K562 (cell line): ENCODE measurements at regions not wholly inside any gene's neighbourhood (a gene's known extent, or its start where the extent isn't known, plus 50 kb on each side); places are given as distances from the start of the nearest gene placed in this dataset.

Experiments used
- ATAC-seq: fragments of 200-7000 bp; cut with Tn5 transposase; 3 replicates; pipeline ENCODE4 v1.9.1; 2020; ENCODE audit warnings: moderate library complexity
- BruUV-seq: library from RNA; stranded (reverse); fragments of 400-500 nt; replicated peaks from 2 replicates; lab custom pipeline; 2021; lab: Mats Ljungman, UMichigan
- CTCF ChIA-PET: fragments of 300-600 bp; formaldehyde crosslinking; extraction: SDS; loops from one replicate; lab custom pipeline; 2021; ENCODE audit warnings: low intra/inter-chr PET ratio; lab: Yijun Ruan, JAX
- POLR2A ChIA-PET: fragments of 300-600, 350-650 bp; sonication (Branson Sonifier 250); formaldehyde crosslinking; extraction: SDS; loops from one replicate; lab custom pipeline; 2021; ENCODE audit warnings: antibody characterized with exemption, inconsistent platforms; lab: Yijun Ruan, JAX
- DNase-seq, 4 experiments: peaks; one replicate each; pipeline versions ENCODE4 v3.0.0 to v3.0.0-alpha.2; 2011 to 2018; ENCODE audit warnings: low spot score in 3 of 4, mixed read lengths in 3 of 4; ENCODE audit errors: extremely low read depth in 1 of 4
- FAIRE-seq: peaks from 2 replicates; lab custom pipeline; 2011; peaks lifted over from hg19 to GRCh38; lab: Jason Lieb, UNC
- H2AFZ ChIP-seq: 2 replicates; pipeline ENCODE4 v1.6.0; 2011; ENCODE audit warnings: low read depth, low read length, control low read depth, inconsistent platforms
- H3K27ac ChIP-seq: fragments of 200-600 bp; 3 replicates; pipeline ENCODE4 v1.8.0; 2011; ENCODE audit warnings: low read depth, mild to moderate bottlenecking, control low read depth, inconsistent platforms, low read length, moderate library complexity, mixed read lengths; ENCODE audit errors: extremely low read depth
- H3K27me3 ChIP-seq, 2 experiments: fragments of 300-600 bp in 1 of 2; 2 replicates in 1 of 2; 3 replicates in 1 of 2; pipeline versions ENCODE4 v1.6.0 to v1.8.0; 2011; ENCODE audit warnings: inconsistent platforms in 2 of 2, low read length in 2 of 2, mild to moderate bottlenecking in 1 of 2, mixed read lengths in 1 of 2, moderate library complexity in 1 of 2; ENCODE audit not compliant: control insufficient read depth in 2 of 2, insufficient read depth in 2 of 2
- H3K36me3 ChIP-seq: fragments of 300-600 bp; 3 replicates; pipeline ENCODE4 v1.8.0; 2011; ENCODE audit warnings: mild to moderate bottlenecking, low read length, inconsistent platforms; ENCODE audit not compliant: control insufficient read depth, insufficient read depth
- H3K4me1 ChIP-seq, 2 experiments: fragments of 200-600 bp in 1 of 2; replicated peaks in 1 of 2; 2 replicates in 1 of 2; 3 replicates in 1 of 2; pipeline versions ENCODE4 v1.5.1 to v1.8.0; 2011; ENCODE audit warnings: inconsistent platforms in 2 of 2, low read length in 2 of 2, mild to moderate bottlenecking in 1 of 2, mixed read lengths in 1 of 2, moderate library complexity in 1 of 2; ENCODE audit not compliant: control insufficient read depth in 2 of 2, insufficient read depth in 2 of 2
- H3K4me2 ChIP-seq: 2 replicates; pipeline ENCODE4 v1.6.1; 2011; ENCODE audit warnings: low read length, control low read depth, inconsistent platforms, mixed read lengths; ENCODE audit not compliant: insufficient read depth
- H3K4me3 ChIP-seq: fragments of 200-600 bp; sonication (generic), shearing (Covaris generic); 2 replicates; pipeline ENCODE4 v1.5.1; 2016; ENCODE audit warnings: control low read depth, inconsistent platforms
- H3K79me2 ChIP-seq: fragments of 200-600 bp; 3 replicates; pipeline ENCODE4 v1.8.0; 2011; ENCODE audit warnings: low read length, inconsistent platforms; ENCODE audit not compliant: control insufficient read depth, insufficient read depth
- H3K9ac ChIP-seq, 2 experiments: 2 replicates each; pipeline versions ENCODE4 v1.6.0 to v1.6.1; 2011; ENCODE audit warnings: low read depth in 2 of 2, low read length in 2 of 2, control low read depth in 1 of 2, inconsistent platforms in 1 of 2, mild to moderate bottlenecking in 1 of 2, mixed read lengths in 1 of 2; ENCODE audit not compliant: insufficient read depth in 1 of 2
- H3K9me1 ChIP-seq: one replicate; pipeline ENCODE4 v1.6.0; 2011; ENCODE audit warnings: inconsistent platforms, mild to moderate bottlenecking, low read length, moderate library complexity; ENCODE audit not compliant: control insufficient read depth, insufficient read depth
- H3K9me3 ChIP-seq: replicated peaks from 2 replicates; pipeline ENCODE4 v1.5.1; 2011; ENCODE audit warnings: low read depth, low read length, inconsistent platforms; ENCODE audit not compliant: control insufficient read depth, insufficient read depth
- H4K20me1 ChIP-seq: replicated peaks from 2 replicates; pipeline ENCODE4 v1.6.1; 2011; ENCODE audit warnings: low read length, inconsistent platforms, mixed read lengths; ENCODE audit not compliant: control insufficient read depth, insufficient read depth
- CBX8 ChIP-seq: fragments of 200-600 bp; sonication (generic); IDR thresholded peaks from 2 replicates; pipeline ENCODE4 v1.6.1; 2012; ENCODE audit warnings: borderline replicate concordance, mixed run types, low read depth, mild to moderate bottlenecking, moderate library complexity, mixed read lengths, low read length, control low read depth, inconsistent platforms; ENCODE audit not compliant: poor library complexity, severe bottlenecking; ENCODE audit errors: extremely low read depth
- CEBPB ChIP-seq: fragments of 450-650 bp; IDR thresholded peaks from 2 replicates; pipeline ENCODE4 v1.6.1; 2016; ENCODE audit warnings: missing genetic modification characterization, missing compliant biosample characterization
- FIP1L1 ChIP-seq: fragments of 200-400 bp; formaldehyde crosslinking; IDR thresholded peaks from 2 replicates; pipeline ENCODE4 v1.6.1; 2018; ENCODE audit warnings: mild to moderate bottlenecking, low read depth, low read length; ENCODE audit not compliant: poor library complexity, severe bottlenecking
- POLR2AphosphoS5 ChIP-seq: IDR thresholded peaks from 2 replicates; pipeline ENCODE4 v1.6.1; 2011; ENCODE audit warnings: mild to moderate bottlenecking, low read depth, low read length, moderate library complexity; ENCODE audit not compliant: control insufficient read depth, insufficient read depth
- SAFB ChIP-seq: fragments of 200-400 bp; formaldehyde crosslinking; IDR thresholded peaks from 2 replicates; pipeline ENCODE4 v1.6.1; 2017; ENCODE audit warnings: low read depth, low read length, borderline replicate concordance
- SAFB2 ChIP-seq: fragments of 200-400 bp; formaldehyde crosslinking; IDR thresholded peaks from 2 replicates; pipeline ENCODE4 v1.6.1; 2018; ENCODE audit warnings: borderline replicate concordance, low read length, low read depth, moderate library complexity; ENCODE audit not compliant: severe bottlenecking
- ZNF431 ChIP-seq: sonication (generic); formaldehyde crosslinking; IDR thresholded peaks from 2 replicates; pipeline ENCODE4 v1.8.0; 2022; ENCODE audit warnings: mild to moderate bottlenecking, missing genetic modification reagents
- ZNF445 ChIP-seq: fragments of 250-450 bp; sonication (Bioruptor Pico); IDR thresholded peaks from 2 replicates; pipeline ENCODE4 v1.4.0; 2020; ENCODE audit warnings: low read depth, mild to moderate bottlenecking, moderate library complexity
- ZNF609 ChIP-seq: sonication (generic); formaldehyde crosslinking; IDR thresholded peaks from 2 replicates; pipeline ENCODE4 v1.8.1; 2023; ENCODE audit warnings: missing genetic modification reagents, mild to moderate bottlenecking, borderline replicate concordance
- ZNF699 ChIP-seq: fragments of 250-450 bp; sonication (Bioruptor Pico); IDR thresholded peaks from 2 replicates; pipeline ENCODE4 v1.8.0; 2021; ENCODE audit warnings: mild to moderate bottlenecking, moderate library complexity; ENCODE audit not compliant: insufficient replicate concordance
- ZNF780A ChIP-seq: fragments of 250-450 bp; sonication (Bioruptor Pico); IDR thresholded peaks from 2 replicates; pipeline ENCODE4 v1.5.0; 2021; ENCODE audit warnings: mild to moderate bottlenecking
- WGBS: fragments of 100-300 bp; shearing (Covaris generic); methylation state at CpG from one replicate; pipeline ENCODE4 v1.1.6; 2016; ENCODE audit warnings: low coverage, mixed read lengths; ENCODE audit not compliant: insufficient coverage; ENCODE audit errors: missing lambda C conversion rate; 5-methylcytosine and 5-hydroxymethylcytosine counted together
- in situ Hi-C: fragments of 300-500 bp; cut with MboI; formaldehyde crosslinking; loops from 4 replicates; pipeline ENCODE4 v1.15.0; 2018; ENCODE audit warnings: inconsistent platforms, mixed read lengths
- intact Hi-C: fragments of 100-400 bp; cut with micrococcal nuclease; formaldehyde crosslinking; loops from 2 replicates; pipeline ENCODE4 v1.14.2; 2022

DNA sequence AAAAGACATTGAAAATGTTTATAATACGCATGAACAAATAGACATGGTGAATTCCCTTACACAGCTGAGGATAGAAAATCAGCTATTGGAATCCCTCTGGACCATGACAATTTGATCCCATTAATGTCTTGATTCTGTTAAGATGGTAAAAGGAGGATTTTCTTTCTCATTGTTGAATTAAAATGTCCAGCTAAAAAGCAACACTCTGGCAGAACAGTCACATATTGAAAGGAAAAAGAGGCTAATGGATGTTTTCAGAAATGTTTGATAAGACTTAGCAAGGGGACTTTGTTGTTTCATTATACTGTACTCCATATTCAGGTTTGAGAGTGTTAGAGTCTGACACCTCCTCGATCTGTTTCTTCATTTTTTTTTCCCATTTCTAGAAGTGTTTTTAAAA lies 296.0 kb downstream of the OLFM4 start:
- WGBS, result 0% methylated on average over 2 of the region's 2 CpGs
- BruUV-seq, result no TSS peak
- Histone ChIP-seq H3K4me2 (no peak overlapping the region), H3K36me3 (no peaks in the 10 kb centered on the region), H3K4me1 (no peaks in the 10 kb centered on the region), H3K27ac (no peak overlapping the region), H4K20me1 (no peaks in the 10 kb centered on the region), H2AFZ (no peak overlapping the region), H3K9ac (no peak overlapping the region), H3K9me1 (no peaks in the 10 kb centered on the region), H3K79me2 (no peaks in the 10 kb centered on the region), H3K27me3 (no peaks in the 10 kb centered on the region), H3K4me3 (no peak overlapping the region), H3K9me3 (no peaks in the 10 kb centered on the region)
- in situ Hi-C loops (no loop called here), intact Hi-C loops (no loop called here)
- no peak for FAIRE-seq
- CTCF ChIA-PET, result no interaction called here
- ATAC-seq, result no peak
- POLR2A ChIA-PET, result no interaction called here
- no peak for TF ChIP-seq CEBPB (tag)
- no peak for DNase-seq

DNA sequence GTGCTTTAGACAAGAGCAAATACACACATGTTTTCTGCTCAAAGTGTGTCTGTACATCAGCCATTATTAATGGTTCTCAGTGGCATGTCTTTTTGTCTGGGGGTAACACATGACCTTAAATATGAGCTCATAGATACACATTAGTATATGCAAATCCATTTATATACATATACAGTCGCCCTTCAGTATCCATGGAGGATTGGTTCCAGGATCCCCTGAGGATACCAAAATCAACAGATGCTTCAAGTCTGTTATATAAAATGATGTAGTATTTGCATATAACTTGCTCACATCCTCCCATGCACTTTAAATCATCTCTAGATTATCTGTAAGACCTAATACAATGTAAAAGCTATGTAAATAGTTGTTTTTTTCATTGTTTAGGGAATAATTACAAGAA lies 298.1 kb downstream of the OLFM4 start:
- ChIA-PET POLR2A (no interaction called here), CTCF (no interaction called here)
- intact Hi-C loops, result no loop called here
- Histone ChIP-seq H3K9ac (no peak overlapping the region), H3K4me3 (no peak overlapping the region), H3K27me3 (no peaks in the 10 kb centered on the region), H3K79me2 (no peaks in the 10 kb centered on the region), H2AFZ (no peak overlapping the region), H3K36me3 (no peaks in the 10 kb centered on the region), H3K27ac (no peak overlapping the region), H3K9me1 (no peaks in the 10 kb centered on the region), H3K4me1 (no peaks in the 10 kb centered on the region), H3K4me2 (no peak overlapping the region), H3K9me3 (no peaks in the 10 kb centered on the region), H4K20me1 (no peaks in the 10 kb centered on the region)
- in situ Hi-C loops, result no loop called here
- WGBS, result 0% methylated on average over 1 of the region's 1 CpG
- no peak for DNase-seq
- BruUV-seq, result no TSS peak
- TF ChIP-seq CBX8 (no peak), ZNF445 (CRISPR knock-in tag) (no peak), ZNF780A (no peak), ZNF431 (CRISPR knock-in tag) (no peak), ZNF609 (CRISPR knock-in tag) (no peak), SAFB2 (no peak), ZNF699 (no peak), POLR2AphosphoS5 (no peak), SAFB (no peak), FIP1L1 (no peak)
- FAIRE-seq, result no peak
- no peak for ATAC-seq
